Retinal pigment epithelial cell (primary cell): ENCODE measurements at regions not wholly inside any gene's neighbourhood (a gene's known extent, or its start where the extent isn't known, plus 50 kb on each side); places are given as distances from the start of the nearest gene placed in this dataset.
A peak's percentile ranks its signal among the peaks of the same experiment; 100 is the strongest.

Source experiments
- DNase-seq: peaks from one replicate; pipeline ENCODE4 v3.0.0-alpha.2; 2010; ENCODE audit warnings: low read depth
- H3K4me3 ChIP-seq: 2 replicates; pipeline ENCODE4 v1.5.1; 2011; ENCODE audit warnings: mild to moderate bottlenecking, low read length, control low read depth, moderate library complexity
- CTCF ChIP-seq: conservative IDR thresholded peaks from 2 replicates; pipeline ENCODE4 v1.5.1; 2011; ENCODE audit warnings: low read depth, low read length, control low read depth, inconsistent platforms

- no peak for TF ChIP-seq CTCF
- H3K4me3 ChIP-seq: no peak overlapping the region
- no peak for DNase-seq
Measured at GRCh38 chr1:101300916-101301315, 64.1 kb downstream of the S1PR1 start.

- no peak overlapping the region for H3K4me3 ChIP-seq
- DNase-seq: no peak
- no peak for TF ChIP-seq CTCF
Measured at GRCh38 chr1:101301446-101302057, 64.7 kb downstream of the S1PR1 start.

GRCh38 chr1:101302831-101303511 is 66.2 kb downstream of the S1PR1 start:
- no peak for DNase-seq
- H3K4me3 ChIP-seq: no peak overlapping the region
- TF ChIP-seq CTCF: no peak

- DNase-seq: no peak
Measured at GRCh38 chr1:101307985-101308689, 71.3 kb downstream of the S1PR1 start.

GRCh38 chr1:101308935-101309333 is 72.1 kb downstream of the S1PR1 start:
- H3K4me3 ChIP-seq: no peak overlapping the region
- TF ChIP-seq CTCF: no peak
- DNase-seq: no peak

More at GRCh38 chr1:101307985-101308689, 71.3 kb downstream of the S1PR1 start:
- no peak for TF ChIP-seq CTCF
- H3K4me3 ChIP-seq: no peak overlapping the region

- H3K4me3 ChIP-seq: peak overlapping the region; percentile 52
- peak; percentile 91 for TF ChIP-seq CTCF
- DNase-seq: peak; percentile 26
Measured at GRCh38 chr1:101309334-101310311, 72.8 kb downstream of the S1PR1 start.
